GM18858 (cell line): ENCODE measurements at regions not wholly inside any gene's neighbourhood (a gene's known extent, or its start where the extent isn't known, plus 50 kb on each side); places are given as distances from the start of the nearest gene placed in this dataset.

ENCODE experiments used
- ATAC-seq: cut with Tn5 transposase; IDR thresholded peaks from one replicate; pipeline ENCODE4 v1.9.1; 2021; ENCODE audit not compliant: unreplicated experiment

DNA sequence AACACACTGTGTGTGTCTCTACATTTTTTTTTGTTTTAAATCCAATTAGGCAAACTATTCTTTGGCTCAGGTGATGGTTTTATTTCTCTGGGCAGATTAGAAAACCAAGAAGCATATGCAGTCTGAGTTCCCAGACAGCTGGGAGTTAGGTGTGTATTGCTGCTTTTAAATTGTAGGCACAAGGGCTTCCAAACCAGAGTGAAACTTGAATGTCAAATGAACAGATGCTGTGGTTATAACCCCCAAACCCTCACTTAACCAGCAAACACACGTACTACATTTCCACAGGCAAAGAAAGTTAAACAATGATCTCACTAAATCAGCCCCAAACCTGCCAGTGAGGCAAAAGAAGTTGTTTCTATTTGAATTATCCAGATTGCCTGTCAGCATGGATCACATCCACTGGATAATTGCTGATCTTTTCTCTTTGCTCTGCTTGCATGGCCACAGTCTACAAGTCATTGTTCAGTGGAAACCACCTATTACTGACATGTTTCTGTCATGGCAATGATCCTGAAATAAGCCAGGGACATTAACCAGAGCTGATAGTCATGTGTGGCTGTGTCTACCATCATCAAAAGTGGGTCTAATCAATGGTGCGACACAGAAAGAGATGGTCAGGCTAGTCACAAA lies 576.5 kb upstream of the PLXNA2 start:
- ATAC-seq = no peak

- no peak for ATAC-seq
Measured at GRCh38 chr1:208821939-208822338, 577.8 kb upstream of the PLXNA2 start.

GRCh38 chr1:208825300-208825699 lies 581.1 kb upstream of the PLXNA2 start:
- ATAC-seq = no peak

DNA sequence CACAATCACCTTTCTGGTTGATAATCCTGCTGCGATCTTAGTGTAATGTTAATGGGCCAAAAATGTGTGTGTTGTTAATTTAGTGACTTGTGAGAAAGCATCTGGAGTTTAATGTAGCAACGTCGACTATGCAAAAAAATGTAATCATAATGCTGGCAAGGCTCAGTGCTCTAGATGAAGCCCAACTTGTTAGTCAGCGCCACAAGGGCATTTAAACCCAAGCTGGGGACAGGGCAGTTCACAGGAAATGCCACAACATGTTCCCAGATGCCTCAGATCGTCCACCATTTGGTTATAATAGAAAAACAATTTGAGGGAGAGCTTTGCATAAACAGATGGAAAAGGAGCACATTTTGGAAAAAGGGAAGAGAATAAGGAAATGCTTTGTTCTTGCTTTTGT lies 585.4 kb upstream of the PLXNA2 start:
- no peak for ATAC-seq

GRCh38 chr1:208834381-208835096 lies 590.4 kb upstream of the PLXNA2 start:
- ATAC-seq = no peak

DNA sequence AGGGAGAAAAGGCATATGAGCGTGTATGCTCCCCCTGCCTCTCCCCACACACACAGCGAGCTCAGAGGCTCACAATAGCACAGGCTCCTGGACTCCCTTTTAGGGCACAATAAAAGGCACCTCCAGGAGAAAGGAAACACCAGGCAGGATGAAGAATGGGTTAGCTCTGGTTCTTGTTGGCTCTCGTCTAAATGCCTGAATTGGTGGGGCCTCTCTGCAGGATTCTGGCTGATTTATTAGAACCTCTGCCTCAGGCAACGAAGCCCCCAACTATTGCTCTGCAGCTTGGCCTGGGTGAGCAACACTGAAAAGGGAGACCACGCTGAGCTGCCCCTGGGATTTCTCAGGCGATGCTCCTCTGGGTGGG lies 590.9 kb upstream of the PLXNA2 start:
- no peak for ATAC-seq

DNA sequence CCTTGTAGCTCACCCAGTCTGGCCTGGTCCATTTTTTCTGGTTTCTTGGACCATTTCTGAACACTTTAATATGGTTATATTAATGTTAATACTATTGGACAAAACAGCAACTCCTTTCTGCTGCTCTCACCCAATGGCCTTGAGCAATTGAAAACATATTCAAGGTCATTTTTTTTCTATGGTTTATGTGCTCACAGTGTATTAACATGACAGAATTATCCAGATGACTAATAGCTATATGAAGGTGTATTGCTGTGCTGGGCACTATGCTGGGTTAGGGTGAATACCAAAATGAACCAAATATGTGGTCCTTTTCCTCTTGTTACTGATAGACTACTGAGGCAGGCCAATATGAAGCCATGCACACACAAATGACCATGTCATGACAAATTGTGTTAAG lies 591.6 kb upstream of the PLXNA2 start:
- ATAC-seq = no peak

DNA sequence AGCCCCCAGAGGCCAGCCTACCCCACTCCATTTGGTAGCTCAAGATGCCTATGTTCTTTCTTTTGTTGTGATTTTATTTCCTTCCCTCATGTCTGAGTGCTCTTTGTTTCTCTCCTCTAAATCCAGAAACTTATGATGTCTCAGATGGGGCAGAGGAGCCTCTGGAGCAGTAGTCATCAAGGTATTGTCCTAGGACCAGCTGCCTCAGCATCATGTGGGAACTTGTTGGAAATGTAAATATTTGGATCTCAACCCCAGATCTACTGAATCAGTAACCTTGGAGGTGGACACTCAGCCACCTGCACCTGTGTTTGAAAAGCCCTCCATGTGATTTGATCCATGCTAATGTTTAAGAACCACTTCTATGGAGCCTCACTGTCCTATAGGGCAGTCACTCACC lies 593.1 kb upstream of the PLXNA2 start:
- no peak for ATAC-seq

DNA sequence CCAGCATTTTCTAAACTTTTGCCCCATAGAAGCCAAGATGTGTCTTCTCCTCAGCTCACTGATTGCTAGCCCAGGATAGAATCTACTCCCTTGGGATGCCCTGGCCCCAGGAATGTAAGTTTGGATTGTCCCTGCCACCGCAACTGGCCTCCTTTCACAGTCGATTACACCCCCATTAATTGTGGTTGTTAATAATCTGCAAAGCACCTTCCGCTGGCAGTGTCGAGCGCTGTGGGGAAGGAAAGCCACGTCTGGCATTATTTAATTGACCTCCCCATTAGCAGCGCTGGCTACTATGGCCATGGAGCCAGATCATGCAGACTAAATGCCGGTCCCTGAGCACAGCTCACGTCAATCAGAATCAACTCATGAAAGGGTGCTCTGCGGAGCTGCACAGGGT lies 597.3 kb upstream of the PLXNA2 start:
- ATAC-seq = no peak

- no peak for ATAC-seq
Measured at GRCh38 chr1:208842451-208842850, 598.3 kb upstream of the PLXNA2 start.

DNA sequence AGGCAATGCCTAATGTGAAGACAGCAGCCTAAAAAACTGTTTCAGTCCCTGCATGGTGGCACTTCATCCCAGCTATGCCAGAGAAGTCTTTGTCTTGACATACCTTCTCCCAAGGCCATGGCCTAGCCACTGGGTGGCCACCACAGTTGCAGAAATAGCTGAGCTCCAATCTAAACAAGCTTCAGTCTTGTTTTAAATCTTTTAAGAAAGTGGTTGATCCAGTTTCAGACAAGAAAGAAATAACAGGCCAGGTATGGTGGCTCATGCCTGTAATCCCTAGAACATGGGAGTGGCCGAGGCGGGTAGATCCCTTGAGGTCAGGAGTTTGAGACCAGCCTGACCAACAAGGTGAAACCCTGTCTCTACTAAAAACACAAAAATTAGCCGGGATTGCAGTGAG lies 600.0 kb upstream of the PLXNA2 start:
- ATAC-seq = no peak

- no peak for ATAC-seq
Measured at GRCh38 chr1:208848854-208849253, 604.7 kb upstream of the PLXNA2 start.

DNA sequence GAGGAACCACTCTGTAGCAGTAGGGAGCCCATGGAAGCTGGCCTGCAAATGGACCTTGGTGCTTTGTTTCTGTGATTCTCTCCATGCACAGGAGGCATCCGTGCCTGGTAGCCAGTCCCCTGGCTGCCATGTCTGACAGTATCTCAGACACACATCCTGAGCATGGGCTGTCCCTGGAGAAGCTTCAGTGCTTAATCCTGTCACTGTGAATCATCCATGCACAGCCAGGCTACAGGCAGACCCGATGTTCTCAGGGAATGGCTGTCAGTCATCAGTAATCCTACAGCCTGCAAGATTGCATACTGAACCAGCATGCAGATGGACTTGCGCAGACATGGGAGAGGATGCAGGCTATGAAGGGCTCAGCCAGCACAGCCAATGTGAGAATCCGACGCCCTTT lies 606.3 kb upstream of the PLXNA2 start:
- ATAC-seq = no peak

GRCh38 chr1:208851366-208851765 lies 607.2 kb upstream of the PLXNA2 start:
- no peak for ATAC-seq

DNA sequence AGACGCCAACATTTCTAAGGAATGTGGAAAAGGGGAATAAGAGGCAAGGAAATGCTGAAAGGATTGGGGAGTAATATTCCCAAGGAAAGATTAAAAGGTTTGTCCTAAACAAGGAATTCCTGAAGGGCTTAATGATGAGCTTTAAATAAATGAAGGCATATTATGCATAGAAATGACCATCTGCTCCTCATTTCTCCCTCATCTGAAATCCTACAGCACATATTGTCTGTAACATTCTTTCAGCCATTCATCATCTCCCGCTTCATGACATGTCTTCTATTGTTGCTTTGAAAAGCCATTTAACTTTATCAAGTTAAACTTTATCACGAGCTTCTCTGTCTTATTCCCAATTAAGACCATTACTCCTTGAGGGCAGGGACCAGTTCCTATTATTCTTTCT lies 608.7 kb upstream of the PLXNA2 start:
- ATAC-seq = no peak

GRCh38 chr1:208855403-208855802 lies 611.2 kb upstream of the PLXNA2 start:
- ATAC-seq = peak; percentile 77

DNA sequence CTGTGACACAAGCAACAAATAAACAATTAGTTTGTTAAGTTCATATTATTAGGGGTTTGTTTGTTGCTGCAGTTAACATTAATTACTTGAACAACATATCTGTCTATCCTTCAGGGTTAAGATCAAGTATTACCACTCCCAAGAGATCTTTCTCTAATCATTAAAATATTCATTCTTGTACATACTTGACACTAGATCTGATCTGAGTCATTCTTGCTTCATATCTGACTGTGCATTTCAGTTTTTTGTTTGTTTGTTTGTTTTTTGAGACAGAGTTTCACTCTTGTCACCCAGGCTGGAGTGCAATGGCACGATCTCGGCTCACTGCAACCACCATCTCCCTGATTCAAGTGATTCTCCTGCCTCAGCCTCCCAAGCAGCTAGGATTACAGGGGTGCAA lies 613.3 kb upstream of the PLXNA2 start:
- ATAC-seq = no peak

- no peak for ATAC-seq
Measured at GRCh38 chr1:208858738-208859137, 614.6 kb upstream of the PLXNA2 start.

DNA sequence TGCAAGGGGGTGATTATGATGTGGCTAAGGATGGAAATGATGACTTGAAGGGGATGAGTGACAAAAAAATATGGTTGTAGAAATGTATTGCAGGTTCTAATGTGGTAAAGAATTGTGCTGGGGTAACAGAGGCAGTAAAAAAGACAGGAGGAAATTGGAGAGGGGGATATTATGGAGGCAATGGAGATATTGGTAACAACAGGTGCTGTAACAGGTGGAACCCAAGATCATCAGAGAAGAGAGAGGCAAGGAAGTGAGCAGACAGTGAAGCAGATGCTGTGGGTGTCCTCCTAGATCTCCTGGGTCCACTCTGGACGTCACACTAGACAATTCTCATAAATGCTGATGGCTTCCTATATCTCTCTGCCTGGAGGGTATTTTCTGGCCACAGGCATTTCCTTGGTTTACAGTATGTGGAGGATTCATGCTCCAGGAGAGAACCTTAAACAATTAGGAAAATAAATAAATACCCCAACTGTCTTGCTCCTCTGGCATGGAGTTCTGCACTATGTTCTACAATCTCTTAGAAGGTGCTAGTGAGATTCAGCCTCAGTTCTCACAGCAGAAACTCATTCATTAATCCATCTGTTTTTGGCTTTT lies 620.3 kb upstream of the PLXNA2 start:
- no peak for ATAC-seq

- no peak for ATAC-seq
Measured at GRCh38 chr1:208866386-208866955, 622.3 kb upstream of the PLXNA2 start.

DNA sequence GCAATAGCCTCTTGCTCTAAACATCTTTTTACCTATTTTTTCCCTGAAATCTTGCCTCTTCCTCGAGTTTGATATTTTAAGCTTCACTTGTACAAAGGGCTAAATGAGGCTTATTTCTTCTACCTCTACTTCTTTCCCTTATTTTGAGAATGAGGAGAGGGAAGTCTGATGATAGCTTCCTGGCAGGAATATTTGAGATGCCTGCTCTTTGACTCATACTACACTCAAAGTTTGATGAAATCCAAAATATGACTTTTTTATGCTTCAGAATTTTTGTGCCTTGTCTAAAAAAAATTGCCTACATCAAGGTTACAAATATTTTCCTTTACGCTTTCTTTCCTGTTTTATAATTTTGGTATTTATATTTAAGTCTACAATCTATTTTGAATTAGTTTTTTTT lies 624.4 kb upstream of the PLXNA2 start:
- no peak for ATAC-seq

DNA sequence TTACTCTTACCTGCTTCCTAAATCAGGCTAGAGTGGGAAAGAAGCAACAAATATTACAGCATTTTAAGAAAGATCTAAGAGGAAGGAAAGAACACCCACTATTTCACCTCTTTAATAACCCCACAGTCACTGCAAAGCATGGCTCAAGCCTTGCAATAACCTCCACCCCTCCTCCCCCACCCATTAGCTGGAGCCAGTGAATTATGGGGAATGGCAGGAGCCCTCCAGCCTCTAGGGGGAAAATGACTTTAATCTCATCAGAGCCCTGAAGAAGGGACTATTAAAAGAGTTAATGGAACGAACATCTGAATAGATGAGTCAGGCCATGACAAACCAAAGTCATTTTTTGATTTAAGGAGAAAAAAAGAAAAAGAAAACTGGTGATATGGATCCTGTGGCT lies 630.7 kb upstream of the PLXNA2 start:
- ATAC-seq = no peak
